Putamen (tissue), 1 donor: ENCODE measurements at regions not wholly inside any gene's neighbourhood (a gene's known extent, or its start where the extent isn't known, plus 50 kb on each side); places are given as distances from the start of the nearest gene placed in this dataset.
"Not testable (repeated sequence)": the region's sequence is repeated elsewhere in the genome, so short reads cannot be mapped to it uniquely, and the experiment has no call there.

ENCODE experiments used
- DNase-seq: peaks from one replicate; pipeline ENCODE4 v3.0.0-alpha.2; 2016; ENCODE audit warnings: low spot score

DNA sequence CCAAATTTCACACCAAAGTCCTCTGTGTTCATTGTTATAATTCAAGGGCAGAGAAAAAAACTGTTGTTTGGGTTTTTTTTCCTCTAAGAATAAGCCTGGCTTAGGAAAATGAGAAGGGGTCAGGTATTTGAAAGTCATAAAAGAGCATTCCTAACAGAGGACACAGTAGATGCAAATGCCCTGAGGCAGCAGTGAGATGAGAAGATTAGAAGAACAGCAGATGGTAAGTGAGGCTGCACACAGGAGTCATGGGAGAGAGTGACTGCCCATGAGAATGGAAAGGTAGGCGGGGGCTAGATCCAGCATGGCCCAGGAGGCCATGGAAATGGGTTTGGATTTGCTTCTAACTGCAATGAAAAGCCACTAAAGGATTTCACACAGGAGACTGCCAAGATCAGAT lies 107.5 kb upstream of the RBPJ start:
- DNase-seq, result no peak

DNA sequence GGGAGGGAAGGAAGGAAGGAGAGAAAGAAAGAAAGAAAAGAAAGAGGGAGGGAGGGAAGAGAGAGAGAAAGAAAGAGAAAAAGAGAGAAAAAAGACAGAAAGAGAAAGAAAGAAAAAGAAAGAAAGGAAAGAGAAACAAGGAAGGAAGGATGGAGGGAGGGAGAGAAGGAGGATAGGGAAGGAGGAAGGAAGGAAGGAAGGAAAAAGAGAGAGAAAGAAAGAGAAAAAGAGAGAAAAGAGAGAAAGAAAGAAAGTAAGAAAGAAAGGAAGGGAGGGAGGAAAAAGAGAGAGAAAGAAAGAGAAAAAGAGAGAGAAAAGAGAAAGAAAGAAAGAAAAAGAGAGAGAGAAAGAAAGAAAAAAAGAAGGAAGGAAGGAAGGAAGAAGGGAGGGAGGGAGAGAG lies 105.8 kb upstream of the RBPJ start:
- DNase-seq, result no peak

DNA sequence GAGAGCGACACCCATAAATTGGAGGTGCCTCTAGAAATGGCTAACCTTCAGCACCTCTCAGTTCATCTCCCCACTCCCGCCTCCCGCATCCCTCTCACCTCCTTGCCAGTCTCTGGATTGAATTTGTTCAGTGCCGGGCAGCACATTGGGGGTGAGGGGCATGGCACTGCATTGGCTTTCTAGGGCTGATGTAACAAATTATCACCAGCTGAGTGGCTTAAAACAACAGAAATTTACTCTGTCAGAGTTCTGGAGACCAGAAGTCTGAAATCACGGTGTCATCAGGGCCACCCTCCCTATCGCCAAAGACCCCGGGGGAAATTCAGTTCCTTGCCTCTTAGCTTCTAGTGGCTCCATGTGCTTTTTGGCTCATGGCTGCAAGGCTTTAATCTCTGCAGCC lies 105.1 kb upstream of the RBPJ start:
- no peak for DNase-seq

DNA sequence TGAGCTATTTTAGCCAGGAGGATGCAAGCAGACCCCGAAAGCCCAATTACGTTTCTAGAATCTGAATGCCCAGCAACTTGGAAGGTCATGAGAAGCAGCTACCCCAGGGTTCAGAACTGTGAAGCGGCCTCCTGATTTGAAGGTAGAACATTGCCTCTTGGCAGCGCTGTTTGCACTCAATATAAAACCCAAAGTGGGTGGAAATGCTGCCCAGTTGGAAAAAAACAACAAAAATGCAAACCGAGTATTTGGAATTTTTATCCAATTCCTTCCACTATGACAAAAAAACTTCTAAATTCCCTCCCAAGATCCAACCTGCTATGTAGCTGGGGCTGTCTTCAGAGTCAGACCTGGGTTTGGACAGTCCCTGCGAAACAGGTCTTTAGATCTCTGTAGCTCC lies 103.3 kb upstream of the RBPJ start:
- no peak for DNase-seq

DNA sequence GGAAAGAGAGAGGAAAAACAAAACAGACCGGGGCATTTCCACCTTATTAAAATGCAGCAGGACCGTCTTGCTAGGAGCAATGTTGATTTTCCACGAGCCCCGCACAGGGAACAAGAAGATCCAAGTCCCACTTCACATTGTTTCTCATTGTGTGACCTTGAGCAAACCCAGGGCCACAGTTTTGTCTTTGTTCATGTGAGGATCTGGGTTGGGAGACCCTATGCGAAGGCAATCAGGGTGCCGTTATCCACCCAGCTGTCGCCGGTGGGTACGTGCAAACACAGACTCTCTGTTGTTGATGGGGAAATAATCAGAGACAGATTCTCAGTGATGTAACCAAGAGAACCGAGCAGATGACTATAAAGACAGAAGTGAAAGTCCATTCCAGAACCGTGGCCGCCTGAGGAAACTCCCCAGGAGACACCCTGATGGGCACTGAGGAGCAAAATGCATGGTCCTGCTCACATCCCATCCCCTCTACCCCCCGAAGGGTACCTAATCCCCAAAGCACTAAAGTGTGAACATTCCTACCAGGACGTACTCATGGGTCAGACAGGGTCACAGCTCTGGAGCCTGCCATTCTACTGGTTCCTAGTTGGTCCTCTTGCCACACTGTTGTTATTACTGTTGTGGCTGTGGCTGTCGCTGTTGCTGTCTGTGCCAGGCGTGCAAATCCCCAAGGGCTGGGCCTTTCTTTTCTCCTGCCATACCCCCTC lies 102.7 kb upstream of the RBPJ start:
- no peak for DNase-seq

DNA sequence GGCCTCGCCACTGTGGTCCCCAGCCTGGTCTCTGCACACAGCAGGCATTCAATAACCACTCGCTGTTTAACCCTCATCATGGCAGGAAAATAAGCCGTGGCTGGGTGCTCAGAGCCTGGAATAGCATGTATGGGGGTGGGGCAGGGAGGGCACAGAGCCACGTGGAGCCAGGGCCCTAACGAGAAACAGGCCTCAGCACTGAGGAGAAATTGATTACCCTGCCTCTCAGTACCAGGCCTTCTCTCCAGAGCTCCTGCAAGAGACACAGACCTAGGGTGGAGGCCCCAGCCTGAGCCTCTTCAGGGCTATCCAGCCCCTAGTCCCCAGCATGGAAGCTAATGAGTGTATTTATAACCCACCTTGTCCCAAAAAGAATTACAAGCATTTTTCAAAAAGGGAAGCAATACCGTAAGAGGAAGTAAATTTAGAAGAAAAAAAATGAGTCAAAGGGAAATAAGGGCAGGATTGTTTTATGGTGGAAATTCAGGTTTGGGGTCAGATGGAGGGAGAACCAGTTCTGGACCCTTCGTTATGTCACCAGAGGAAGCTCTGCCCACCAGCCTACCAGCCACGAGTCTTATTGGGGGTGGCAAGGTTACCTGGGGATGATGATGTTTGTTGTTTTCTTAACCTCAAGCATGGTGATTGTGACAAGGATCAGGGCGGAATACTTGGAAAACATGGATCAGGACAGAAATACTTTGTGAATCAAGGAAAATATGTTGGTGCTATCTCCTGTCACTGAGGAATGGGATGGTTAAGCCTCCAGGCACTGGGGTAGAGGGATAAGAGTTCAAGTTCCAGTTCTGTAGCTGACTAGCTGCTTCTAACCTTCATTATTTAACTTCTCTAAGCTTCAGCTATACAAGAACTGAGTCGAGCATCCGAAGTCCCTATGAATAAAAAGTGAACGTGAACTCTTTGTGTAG lies 101.9 kb upstream of the RBPJ start:
- no peak for DNase-seq

DNA sequence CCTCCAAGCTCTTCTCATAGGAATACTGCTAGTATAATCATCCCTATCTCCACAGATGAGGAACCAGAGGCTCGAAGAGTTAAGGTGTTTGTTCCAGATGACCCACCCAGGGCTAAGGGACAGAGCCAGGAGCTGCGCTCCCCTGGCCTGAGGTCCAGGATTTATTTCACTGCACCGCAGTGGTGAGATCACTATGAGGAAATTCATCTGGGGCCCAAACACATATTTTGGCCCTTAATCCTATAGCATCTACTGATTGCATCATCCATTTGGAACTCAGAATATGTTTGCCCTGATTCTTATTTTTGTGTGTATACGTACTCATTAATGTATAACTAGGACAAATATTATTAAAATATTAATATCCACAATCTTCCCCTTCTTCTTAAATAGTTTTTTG lies 100.1 kb upstream of the RBPJ start:
- DNase-seq, result no peak

DNA sequence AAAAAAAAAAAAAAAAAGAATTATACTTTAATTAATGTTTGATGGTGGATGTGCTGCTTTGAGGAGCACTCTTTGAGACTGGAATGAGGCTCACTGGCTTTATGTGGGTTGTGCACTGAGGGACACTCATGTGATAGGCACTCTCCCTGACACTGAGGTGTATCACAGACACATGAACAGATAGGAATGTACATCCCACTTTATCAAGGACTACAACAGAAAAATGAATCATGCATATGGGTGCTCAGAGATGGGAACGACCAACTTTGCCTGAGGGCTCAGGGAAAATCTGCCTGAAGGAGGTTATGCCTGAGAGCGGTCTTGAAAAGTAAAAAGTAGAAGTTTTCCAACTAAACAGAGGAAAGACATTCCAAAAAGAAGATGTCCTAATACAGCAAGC lies 97.7 kb upstream of the RBPJ start:
- DNase-seq, result no peak

DNA sequence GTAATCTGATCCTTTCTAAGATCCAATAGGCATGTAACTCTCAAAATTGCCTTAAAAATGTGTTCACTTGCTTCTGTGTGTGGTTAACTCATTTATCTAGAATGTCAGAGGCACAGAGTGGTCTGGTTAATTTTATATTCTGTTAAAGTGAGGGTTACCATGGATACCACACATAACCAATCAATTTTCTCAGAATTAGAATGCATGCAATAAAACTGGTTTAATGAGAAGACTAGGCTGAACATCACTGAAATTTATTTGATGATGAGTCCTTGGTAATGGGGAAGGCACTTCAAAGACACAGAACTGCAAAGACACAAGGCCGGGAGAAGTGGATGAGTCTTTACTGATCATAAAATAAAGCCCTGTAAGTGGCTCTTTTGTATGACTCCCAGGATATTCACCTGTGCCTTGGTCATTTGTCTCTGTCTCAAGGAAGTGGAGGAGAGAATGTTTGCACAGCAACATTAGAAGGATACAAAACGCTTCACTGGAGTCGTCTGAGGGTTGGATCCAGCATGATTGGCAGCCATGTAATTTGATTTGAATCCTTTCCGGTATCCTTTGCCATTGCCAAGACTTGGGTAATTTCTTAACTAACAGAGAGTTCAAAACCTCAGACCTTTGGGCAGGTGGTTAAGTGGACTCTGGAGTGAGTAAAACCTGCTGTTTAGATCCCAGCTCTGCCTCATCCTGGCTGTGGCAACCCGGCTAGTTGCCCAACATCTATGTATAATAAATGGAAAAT lies 94.0 kb upstream of the RBPJ start:
- DNase-seq, result no peak

DNA sequence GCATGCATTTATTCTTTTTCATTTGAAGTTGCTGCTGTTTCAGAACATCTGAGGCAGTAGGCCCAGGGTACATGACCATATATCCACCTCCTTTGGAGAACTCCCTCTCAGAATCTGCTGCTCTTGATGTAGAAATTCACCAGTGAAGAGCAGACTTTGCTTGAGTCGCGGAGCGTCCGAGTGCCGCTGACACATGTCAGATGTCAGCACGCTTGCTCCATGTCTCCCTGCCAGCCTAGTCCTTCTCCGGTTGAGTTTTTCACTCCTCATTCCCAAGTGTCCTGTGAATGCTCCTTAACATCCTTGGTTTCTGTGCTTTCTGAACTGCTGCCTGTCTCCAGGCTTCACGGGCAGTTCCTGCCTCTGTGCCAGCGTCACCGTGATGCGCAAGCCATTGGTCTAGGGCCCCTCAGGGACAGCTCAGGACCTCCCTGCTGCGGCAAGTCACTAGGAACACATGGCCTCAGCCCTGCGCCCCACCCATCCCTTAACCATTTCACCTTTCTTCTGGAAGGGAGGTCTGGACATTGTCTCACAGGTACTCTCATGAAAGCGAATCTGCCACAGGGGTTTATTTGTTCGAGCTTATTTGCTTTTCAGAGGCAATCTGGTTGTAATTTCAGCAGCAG lies 93.1 kb upstream of the RBPJ start:
- DNase-seq, result no peak

DNA sequence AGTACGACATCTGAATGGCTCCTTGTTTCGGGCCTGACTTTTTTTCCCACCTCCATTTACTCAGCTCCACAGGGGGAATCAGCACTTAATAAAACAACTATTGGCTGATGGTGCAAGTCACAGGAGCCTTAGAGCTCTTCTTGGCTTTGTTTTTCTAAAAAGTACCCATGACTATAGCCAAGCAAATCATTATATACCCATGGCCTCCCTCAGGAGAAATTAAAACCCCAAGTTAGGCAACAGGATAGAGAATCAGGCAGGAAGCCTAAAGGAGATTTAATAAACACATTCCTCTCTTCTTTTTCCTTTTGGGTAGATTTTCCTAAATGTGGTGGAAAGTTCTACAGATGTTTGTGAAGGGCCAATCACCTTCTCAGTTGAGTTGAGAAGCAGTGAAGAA lies 91.9 kb upstream of the RBPJ start:
- no peak for DNase-seq

DNA sequence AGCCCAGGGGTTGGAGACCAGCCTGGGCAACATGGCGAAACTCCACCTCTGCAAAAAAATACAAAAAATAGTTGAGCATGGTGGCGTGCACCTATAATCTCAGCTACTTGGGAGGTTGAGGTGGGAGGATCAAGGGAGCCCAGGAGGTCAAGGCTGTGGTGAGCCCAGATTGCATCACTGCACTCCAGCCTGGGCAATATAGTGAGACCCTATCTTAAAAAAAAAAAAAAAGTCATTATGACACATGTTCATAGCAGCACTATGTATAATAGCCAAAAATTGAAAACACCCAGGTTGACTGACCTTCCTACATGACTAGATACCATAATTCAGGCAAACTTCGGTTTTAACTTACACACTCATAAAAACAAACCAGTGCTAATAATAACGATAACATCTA lies 90.8 kb upstream of the RBPJ start:
- DNase-seq, result no peak

DNA sequence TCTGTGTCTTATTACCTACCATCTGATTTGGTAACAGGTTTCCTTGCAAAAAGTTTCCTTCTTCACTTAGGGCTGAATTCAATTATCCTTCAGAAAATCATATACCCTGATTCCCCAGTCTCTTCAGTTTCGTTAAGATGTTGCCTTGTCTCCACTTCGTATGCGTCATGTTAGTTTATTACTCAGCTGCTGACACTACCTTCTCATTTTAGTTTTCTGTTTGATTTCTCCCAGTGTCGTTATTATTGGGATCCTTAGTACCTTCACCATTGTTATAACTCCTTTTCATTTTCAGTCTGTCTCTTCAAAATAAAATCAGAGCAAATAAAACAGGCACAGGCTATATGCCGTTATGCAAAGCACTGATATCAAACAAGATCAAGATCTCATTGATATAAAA lies 87.5 kb upstream of the RBPJ start:
- no peak for DNase-seq

DNA sequence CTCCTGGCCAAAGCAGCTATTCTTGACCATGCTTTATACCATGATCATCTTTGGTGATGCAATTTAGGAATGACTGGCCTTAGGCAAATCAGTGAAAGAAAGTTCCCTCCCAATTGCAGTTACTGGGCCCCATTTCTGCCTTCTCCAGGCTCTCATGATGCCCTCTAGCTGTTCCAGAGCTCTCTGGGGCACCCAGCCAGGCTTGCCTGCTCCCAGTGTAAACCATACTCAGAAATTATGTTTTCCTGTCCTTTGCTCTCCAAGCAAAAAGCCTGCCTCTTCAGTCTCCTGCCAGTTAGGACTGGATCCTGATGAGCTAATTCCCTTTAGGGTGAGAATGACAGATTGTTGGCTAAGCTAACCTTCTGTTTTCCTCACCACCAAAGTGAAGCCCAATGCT lies 85.3 kb upstream of the RBPJ start:
- no peak for DNase-seq

DNA sequence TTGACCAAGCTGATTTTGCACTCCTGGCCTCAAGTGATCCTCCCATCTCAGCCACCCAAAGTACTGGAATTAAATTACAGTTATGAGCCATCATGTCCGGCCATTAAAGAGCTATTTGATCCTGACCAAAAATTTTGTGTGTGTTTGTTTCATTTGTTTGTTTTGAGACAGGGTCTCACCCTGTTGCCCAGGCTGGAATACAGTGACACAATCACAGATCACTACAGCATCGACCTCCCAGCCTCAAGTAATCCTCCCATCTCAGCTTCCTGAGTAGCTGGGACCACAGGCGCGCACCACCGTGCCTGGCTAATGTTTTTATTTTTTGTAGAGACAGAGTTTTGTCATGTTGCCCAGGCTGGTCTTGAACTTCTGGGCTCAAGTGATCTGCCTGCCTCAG lies 82.9 kb upstream of the RBPJ start:
- DNase-seq, result no peak

DNA sequence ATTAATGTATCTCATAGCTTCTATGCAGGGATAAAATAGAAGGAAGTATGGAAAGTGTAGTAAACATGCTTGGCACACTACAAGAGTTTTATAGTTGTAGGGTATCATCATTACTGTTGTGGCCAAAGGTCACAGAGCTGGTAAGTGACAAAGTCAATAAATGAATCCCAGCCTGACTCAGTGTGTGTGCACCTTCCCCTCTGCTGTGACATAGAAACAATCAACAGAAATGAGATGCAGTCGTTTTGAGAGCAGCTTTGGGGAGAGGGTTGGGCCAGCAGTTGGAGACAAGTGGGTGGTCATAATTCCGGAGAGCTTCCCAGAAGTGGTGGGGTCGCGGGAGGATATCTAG lies 82.4 kb upstream of the RBPJ start:
- no peak for DNase-seq

DNA sequence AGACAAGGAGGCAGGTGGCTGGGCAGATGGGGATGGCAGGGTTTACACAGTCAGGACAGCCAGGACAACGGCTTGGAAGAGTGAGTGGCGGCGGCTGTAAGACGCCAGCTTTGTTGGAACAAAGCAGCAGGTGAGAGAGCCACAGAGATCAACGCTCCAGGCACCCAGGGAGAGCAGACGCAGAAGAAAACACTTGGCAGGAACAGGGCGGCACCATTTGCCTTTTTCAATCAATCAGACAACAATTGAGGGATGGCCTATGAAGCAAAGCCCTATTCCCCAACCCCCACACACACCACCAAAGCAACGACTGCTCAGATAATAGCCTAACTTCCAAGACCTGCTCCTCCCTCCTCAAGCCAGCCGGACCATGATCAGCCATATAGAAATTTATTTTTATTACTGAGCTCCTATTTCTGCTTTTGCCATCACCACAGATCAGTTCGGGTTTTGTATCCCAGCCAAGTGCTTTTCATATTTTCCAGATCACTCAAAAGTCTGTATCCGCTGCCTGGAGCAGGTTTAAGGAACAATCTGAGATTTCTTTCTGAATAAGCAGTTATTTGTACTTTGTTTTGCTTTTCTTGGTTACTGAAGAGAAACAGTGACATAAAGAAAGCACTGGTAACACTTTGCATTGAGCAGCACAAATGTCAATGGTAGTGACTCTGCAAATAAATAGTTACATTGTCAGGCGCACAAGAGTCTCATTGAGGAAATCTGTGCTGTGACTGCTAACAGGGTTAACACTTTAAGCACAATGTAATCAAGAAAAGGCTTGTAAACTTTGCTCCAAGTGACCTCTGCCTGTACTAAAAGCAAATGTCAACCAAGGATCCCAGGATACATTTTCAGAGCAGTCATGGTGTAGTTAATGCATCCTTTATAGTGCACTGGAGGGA lies 81.8 kb upstream of the RBPJ start:
- DNase-seq, result peak; percentile 84

DNA sequence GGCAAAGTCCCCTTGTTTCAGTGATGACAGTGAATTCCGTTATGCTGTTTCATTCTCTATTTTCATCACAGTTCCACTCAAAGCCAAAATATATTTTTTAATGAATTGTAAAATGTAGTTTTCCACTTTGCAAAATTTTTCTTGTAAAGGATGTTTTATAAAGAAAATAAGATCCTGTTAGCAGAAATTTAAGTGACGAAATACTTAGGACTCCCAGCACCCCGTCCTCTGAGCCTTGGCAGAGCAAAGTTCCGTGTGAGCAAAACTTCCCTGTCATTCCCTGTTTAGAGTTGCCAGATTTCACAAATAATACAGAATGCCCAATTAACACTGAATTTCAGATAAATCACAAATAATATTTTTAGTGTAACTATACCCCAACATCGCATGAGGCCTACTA lies 81.0 kb upstream of the RBPJ start:
- no peak for DNase-seq

DNA sequence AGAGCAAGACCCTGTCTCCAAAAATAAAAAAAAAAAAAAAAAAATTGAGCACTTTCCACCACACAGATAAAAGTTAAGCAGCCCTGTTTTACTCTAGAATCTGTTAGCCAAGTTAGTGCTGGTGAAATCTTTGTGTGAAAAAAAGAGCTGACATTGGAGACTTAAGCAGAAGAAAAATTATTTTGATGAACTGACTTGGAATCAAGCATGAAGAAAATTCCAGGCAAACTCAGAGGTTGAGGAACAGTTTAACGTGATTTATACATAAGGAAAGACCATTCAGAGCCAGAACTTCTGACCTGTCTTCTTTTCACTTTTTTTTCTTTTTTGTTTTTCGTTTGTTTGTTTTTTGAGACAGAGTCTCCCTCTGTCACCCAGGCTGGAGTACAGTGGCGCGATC lies 79.6 kb upstream of the RBPJ start:
- no peak for DNase-seq

DNA sequence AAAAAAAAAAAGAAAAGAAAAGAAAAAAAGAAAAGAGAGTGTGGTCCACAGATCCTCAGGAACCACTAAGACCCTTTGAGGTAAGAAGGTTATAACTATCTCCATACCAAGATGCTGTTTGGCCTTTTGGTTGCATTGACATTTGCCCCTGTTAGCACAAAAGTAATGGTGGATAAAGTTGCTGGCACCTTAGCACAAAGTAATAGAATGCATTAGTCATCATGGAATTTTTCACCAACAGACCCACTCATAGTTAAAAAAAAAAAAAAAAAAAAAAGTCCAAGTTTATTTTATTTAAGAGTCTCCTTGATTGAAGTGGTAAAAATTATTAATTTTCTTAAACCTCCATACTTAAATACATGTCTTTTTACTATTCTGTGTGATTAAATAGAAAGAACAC lies 78.4 kb upstream of the RBPJ start:
- DNase-seq, result no peak

DNA sequence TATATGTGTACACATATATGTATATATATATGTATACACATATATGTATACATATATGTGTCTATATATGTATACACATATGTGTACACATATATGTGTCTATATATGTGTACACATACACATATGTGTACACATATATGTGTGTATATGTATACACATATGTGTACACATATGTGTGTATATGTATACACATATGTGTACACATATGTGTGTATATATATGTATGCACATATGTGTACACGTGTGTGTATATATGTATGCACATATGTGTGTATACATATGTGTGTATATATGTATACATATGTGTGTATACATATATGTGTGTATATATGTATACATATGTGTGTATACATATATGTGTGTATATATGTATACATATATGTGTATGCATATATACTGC lies 76.7 kb upstream of the RBPJ start:
- DNase-seq, result not testable (repeated sequence)
